ENCODE measurements at regions not wholly inside any gene's neighbourhood (a gene's known extent, or its start where the extent isn't known, plus 50 kb on each side); places are given as distances from the start of the nearest gene placed in this dataset.

DNA sequence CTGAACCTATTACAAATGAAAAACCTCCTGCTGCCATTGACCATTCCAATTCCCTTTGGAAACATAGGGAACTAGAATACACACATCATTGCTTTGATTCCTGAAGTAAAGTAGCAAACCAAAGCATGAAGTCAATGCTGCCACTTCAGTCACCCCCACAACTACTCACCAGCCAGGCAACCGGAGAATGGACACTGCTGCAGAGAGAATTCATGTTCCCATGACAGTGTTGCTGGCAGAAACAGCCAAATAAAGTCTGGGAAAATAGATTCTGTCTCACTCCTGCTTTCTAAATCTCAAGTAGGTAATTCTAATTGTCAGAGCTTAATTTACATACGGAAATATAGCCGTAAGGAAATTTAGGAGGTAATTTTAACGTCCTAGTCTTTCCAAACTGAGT is 162.9 kb upstream of the PLPPR1 start:
- H3K9ac ChIP-seq (ENCODE audit: low read length): no peak overlapping the region
- TF ChIP-seq EZH2phosphoT487 (IDR thresholded peaks at IDR 0.05; ENCODE audit: low read depth): no peak
- no peaks in the 10 kb centered on the region for H3K79me2 ChIP-seq (ENCODE audit: low read length)
- no peaks in the 10 kb centered on the region for H3K27me3 ChIP-seq (ENCODE audit: low read depth, low read length)
- H3K9me3 ChIP-seq (ENCODE audit: insufficient read depth, low read length): no peaks in the 10 kb centered on the region
- H3K27ac ChIP-seq (ENCODE audit: low read length): no peak overlapping the region
- no peaks in the 10 kb centered on the region for H4K20me1 ChIP-seq (ENCODE audit: insufficient read depth, low read length)
- H2AFZ ChIP-seq (ENCODE audit: low read depth, low read length): no peak overlapping the region
- no peak overlapping the region for H3K4me2 ChIP-seq (ENCODE audit: low read length)
- H3K4me1 ChIP-seq (ENCODE audit: low read length): no peaks in the 10 kb centered on the region
- H3K4me3 ChIP-seq (ENCODE audit: low read length): no peak overlapping the region
- H3K36me3 ChIP-seq (replicated peaks; ENCODE audit: low read depth, low read length): no peaks in the 10 kb centered on the region

DNA sequence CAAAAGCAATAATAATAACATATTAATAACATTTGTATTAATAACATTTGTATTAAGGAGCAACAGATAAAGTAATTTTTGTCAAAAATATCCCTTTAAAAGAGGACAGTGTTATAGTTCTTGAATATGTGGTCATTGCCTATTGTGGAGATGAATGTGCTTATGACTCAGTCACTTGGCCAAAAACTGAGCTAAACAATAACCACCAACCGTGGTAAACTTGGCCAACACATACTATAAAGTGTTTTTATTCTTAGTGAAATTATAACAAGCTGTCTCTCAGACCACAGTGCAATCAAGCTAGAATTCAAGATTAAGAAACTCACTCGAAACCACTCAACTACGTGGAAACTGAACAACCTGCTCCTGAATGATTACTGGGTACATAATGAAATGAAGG is 159.2 kb upstream of the PLPPR1 start:
- Histone ChIP-seq H3K79me2 (ENCODE audit: low read length) (no peaks in the 10 kb centered on the region), H4K20me1 (ENCODE audit: insufficient read depth, low read length) (no peaks in the 10 kb centered on the region)

DNA sequence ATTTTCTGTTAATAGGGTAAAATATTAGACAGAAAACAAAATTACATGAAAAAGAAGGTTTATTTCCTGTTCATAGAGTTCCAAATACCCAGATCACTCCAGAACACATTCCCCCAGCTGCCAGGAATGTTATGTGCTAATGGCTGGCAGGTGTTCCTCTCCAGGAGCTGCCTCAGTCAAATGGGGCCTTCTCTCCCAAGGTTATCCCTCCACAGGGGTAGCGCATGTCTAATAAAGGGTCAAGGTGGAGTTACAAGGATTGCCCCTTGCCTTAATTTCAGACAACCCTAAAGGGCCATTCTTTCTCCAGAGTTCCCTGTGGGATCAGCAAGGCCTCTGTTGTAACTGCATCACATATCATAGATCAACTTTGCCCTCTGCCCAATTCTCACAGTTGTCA is 148.6 kb upstream of the PLPPR1 start:
- Histone ChIP-seq H3K4me3 (ENCODE audit: low read length) (no peak overlapping the region), H4K20me1 (ENCODE audit: insufficient read depth, low read length) (no peaks in the 10 kb centered on the region), H3K9ac (ENCODE audit: low read length) (no peak overlapping the region), H2AFZ (ENCODE audit: low read depth, low read length) (no peak overlapping the region), H3K27ac (ENCODE audit: low read length) (no peak overlapping the region), H3K4me2 (ENCODE audit: low read length) (no peak overlapping the region), H3K36me3 (replicated peaks; ENCODE audit: low read depth, low read length) (no peaks in the 10 kb centered on the region), H3K27me3 (ENCODE audit: low read depth, low read length) (no peaks in the 10 kb centered on the region), H3K4me1 (ENCODE audit: low read length) (no peaks in the 10 kb centered on the region), H3K9me3 (ENCODE audit: insufficient read depth, low read length) (no peaks in the 10 kb centered on the region), H3K79me2 (ENCODE audit: low read length) (no peaks in the 10 kb centered on the region)
- TF ChIP-seq EZH2phosphoT487 (IDR thresholded peaks at IDR 0.05; ENCODE audit: low read depth): no peak
- TF ChIP-seq, protein P1, sequence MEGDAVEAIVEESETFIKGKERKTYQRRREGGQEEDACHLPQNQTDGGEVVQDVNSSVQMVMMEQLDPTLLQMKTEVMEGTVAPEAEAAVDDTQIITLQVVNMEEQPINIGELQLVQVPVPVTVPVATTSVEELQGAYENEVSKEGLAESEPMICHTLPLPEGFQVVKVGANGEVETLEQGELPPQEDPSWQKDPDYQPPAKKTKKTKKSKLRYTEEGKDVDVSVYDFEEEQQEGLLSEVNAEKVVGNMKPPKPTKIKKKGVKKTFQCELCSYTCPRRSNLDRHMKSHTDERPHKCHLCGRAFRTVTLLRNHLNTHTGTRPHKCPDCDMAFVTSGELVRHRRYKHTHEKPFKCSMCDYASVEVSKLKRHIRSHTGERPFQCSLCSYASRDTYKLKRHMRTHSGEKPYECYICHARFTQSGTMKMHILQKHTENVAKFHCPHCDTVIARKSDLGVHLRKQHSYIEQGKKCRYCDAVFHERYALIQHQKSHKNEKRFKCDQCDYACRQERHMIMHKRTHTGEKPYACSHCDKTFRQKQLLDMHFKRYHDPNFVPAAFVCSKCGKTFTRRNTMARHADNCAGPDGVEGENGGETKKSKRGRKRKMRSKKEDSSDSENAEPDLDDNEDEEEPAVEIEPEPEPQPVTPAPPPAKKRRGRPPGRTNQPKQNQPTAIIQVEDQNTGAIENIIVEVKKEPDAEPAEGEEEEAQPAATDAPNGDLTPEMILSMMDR (IDR thresholded peaks at IDR 0.05; ENCODE audit: low read depth, low read length): no peak

More for the DNA sequence above, 159.2 kb upstream of the PLPPR1 start:
- Histone ChIP-seq H3K27me3 (ENCODE audit: low read depth, low read length) (no peaks in the 10 kb centered on the region), H3K36me3 (replicated peaks; ENCODE audit: low read depth, low read length) (no peaks in the 10 kb centered on the region), H3K27ac (ENCODE audit: low read length) (no peak overlapping the region), H3K4me3 (ENCODE audit: low read length) (no peak overlapping the region), H3K9me3 (ENCODE audit: insufficient read depth, low read length) (no peaks in the 10 kb centered on the region), H3K4me2 (ENCODE audit: low read length) (no peak overlapping the region), H2AFZ (ENCODE audit: low read depth, low read length) (no peak overlapping the region), H3K4me1 (ENCODE audit: low read length) (no peaks in the 10 kb centered on the region), H3K9ac (ENCODE audit: low read length) (no peak overlapping the region)
- no peak for TF ChIP-seq EZH2phosphoT487 (IDR thresholded peaks at IDR 0.05; ENCODE audit: low read depth)

- Histone ChIP-seq H3K36me3 (replicated peaks; ENCODE audit: low read depth, low read length) (no peaks in the 10 kb centered on the region), H3K9ac (ENCODE audit: low read length) (no peak overlapping the region), H3K4me3 (ENCODE audit: low read length) (no peak overlapping the region), H4K20me1 (ENCODE audit: insufficient read depth, low read length) (no peaks in the 10 kb centered on the region), H2AFZ (ENCODE audit: low read depth, low read length) (no peak overlapping the region), H3K27me3 (ENCODE audit: low read depth, low read length) (no peaks in the 10 kb centered on the region), H3K27ac (ENCODE audit: low read length) (no peak overlapping the region), H3K9me3 (ENCODE audit: insufficient read depth, low read length) (no peaks in the 10 kb centered on the region), H3K4me2 (ENCODE audit: low read length) (no peak overlapping the region), H3K4me1 (ENCODE audit: low read length) (no peaks in the 10 kb centered on the region), H3K79me2 (ENCODE audit: low read length) (no peaks in the 10 kb centered on the region)
- TF ChIP-seq EZH2phosphoT487 (IDR thresholded peaks at IDR 0.05; ENCODE audit: low read depth): no peak
- TF ChIP-seq, protein P1 (IDR thresholded peaks at IDR 0.05; ENCODE audit: low read depth, low read length): no peak
Measured at GRCh38 chr9:100880284-100880683, 148.2 kb upstream of the PLPPR1 start.

GRCh38 chr9:100884518-100884917 is 144.0 kb upstream of the PLPPR1 start:
- no peaks in the 10 kb centered on the region for H3K36me3 ChIP-seq (replicated peaks; ENCODE audit: low read depth, low read length)

More at GRCh38 chr9:100884518-100884917, 144.0 kb upstream of the PLPPR1 start:
- Histone ChIP-seq H4K20me1 (ENCODE audit: insufficient read depth, low read length) (no peaks in the 10 kb centered on the region), H3K4me3 (ENCODE audit: low read length) (no peak overlapping the region), H3K27me3 (ENCODE audit: low read depth, low read length) (no peaks in the 10 kb centered on the region), H3K27ac (ENCODE audit: low read length) (no peak overlapping the region), H3K9ac (ENCODE audit: low read length) (no peak overlapping the region), H3K4me1 (ENCODE audit: low read length) (no peaks in the 10 kb centered on the region), H3K4me2 (ENCODE audit: low read length) (no peak overlapping the region), H3K79me2 (ENCODE audit: low read length) (no peaks in the 10 kb centered on the region), H3K9me3 (ENCODE audit: insufficient read depth, low read length) (no peaks in the 10 kb centered on the region), H2AFZ (ENCODE audit: low read depth, low read length) (no peak overlapping the region)
- TF ChIP-seq, protein P1 (IDR thresholded peaks at IDR 0.05; ENCODE audit: low read depth, low read length): no peak
- no peak for TF ChIP-seq EZH2phosphoT487 (IDR thresholded peaks at IDR 0.05; ENCODE audit: low read depth)

All from OCI-LY3 (cell line).